HEK293 (cell line): ENCODE measurements at regions not wholly inside any gene's neighbourhood (a gene's known extent, or its start where the extent isn't known, plus 50 kb on each side); places are given as distances from the start of the nearest gene placed in this dataset.

Experiments
- CTCF ChIP-seq: fragments of 450-650 bp; formaldehyde crosslinking; IDR thresholded peaks from 2 replicates; pipeline ENCODE4 v1.5.1; 2016; ENCODE audit warnings: missing biosample characterization, missing genetic modification characterization
- YY1 ChIP-seq: fragments of 450-650 bp; formaldehyde crosslinking; IDR thresholded peaks from 2 replicates; pipeline ENCODE4 v1.5.1; 2018; ENCODE audit warnings: missing biosample characterization, missing genetic modification characterization
- ZNF426 ChIP-seq: fragments of 450-650 bp; formaldehyde crosslinking; IDR thresholded peaks from 2 replicates; pipeline ENCODE4 v1.5.1; 2017; ENCODE audit warnings: missing biosample characterization, missing genetic modification characterization, mild to moderate bottlenecking, inconsistent platforms, moderate library complexity

- TF ChIP-seq YY1 (no peak), ZNF426 (tag by site-specific recombination) (no peak), CTCF (no peak)
Observed at GRCh38 chr20:50242548-50242862, 51.9 kb downstream of the CEBPB start.
